ENCODE measurements at regions not wholly inside any gene's neighbourhood (a gene's known extent, or its start where the extent isn't known, plus 50 kb on each side); places are given as distances from the start of the nearest gene placed in this dataset.

GRCh38 chr4:31020363-31020762 is 300.2 kb downstream of the PCDH7 start:
- Histone ChIP-seq H2BK120ac (replicated peaks; ENCODE audit: low read depth, low read length) (no peak overlapping the region), H3K27me3 (replicated peaks in 1 of 4; ENCODE audit: control insufficient read depth in 3 of 4, extremely low read depth in 1 of 4, insufficient read depth in 3 of 4, low read length in 3 of 4) (no peaks in the 10 kb centered on the region), H3K4me1 (replicated peaks in 1 of 4; ENCODE audit: control insufficient read depth in 3 of 4, insufficient read depth in 4 of 4, low read length in 3 of 4) (no peaks in the 10 kb centered on the region), H3K23me2 (ENCODE audit: low read depth, low read length) (peaks cover 2% of the 10 kb centered on the region; the same call in 1 of the 2 replicates), H3K23ac (ENCODE audit: insufficient read length) (no peak overlapping the region), H3K4me2 (ENCODE audit: insufficient read depth in 1 of 2, low read depth in 2 of 2, low read length in 2 of 2) (no peak overlapping the region), H2BK12ac (ENCODE audit: low read depth, low read length) (no peak overlapping the region), H3K56ac (replicated peaks; ENCODE audit: insufficient read length, low read depth, low read length) (no peak overlapping the region), H3K9ac (replicated peaks in 1 of 4; ENCODE audit: extremely low read depth in 1 of 4, low read depth in 3 of 4, low read length in 3 of 4) (no peak overlapping the region), H4K20me1 (replicated peaks in 1 of 2; ENCODE audit: control insufficient read depth in 1 of 2, insufficient read depth in 2 of 2, low read length in 2 of 2) (peaks cover 0 to 2% of the 10 kb centered on the region in 2 experiments), H3K79me1 (ENCODE audit: low read depth, low read length) (no peaks in the 10 kb centered on the region), H3K4me3 (ENCODE audit: extremely low read depth in 1 of 4, insufficient read depth in 2 of 4, low read depth in 3 of 4, low read length in 4 of 4) (no peak overlapping the region), H2AFZ (ENCODE audit: low read length) (no peak overlapping the region), H2BK15ac (ENCODE audit: low read length) (no peak overlapping the region), H3K9me3 (ENCODE audit: insufficient read depth in 2 of 2, low read depth in 1 of 2, low read length in 1 of 2) (no peaks in the 10 kb centered on the region), H3K18ac (ENCODE audit: extremely low read depth, low read length) (no peak overlapping the region), H4K5ac (ENCODE audit: insufficient read length, low read depth, low read length) (no peak overlapping the region), H3K79me2 (ENCODE audit: control insufficient read depth in 1 of 2, insufficient read depth in 2 of 2, low read length in 2 of 2) (no peaks in the 10 kb centered on the region), H3K4ac (replicated peaks; ENCODE audit: insufficient read length, low read depth, low read length) (no peak overlapping the region), H4K91ac (replicated peaks; ENCODE audit: insufficient read length, low read length) (no peak overlapping the region), H2BK20ac (ENCODE audit: low read length) (no peak overlapping the region), H2BK5ac (ENCODE audit: low read depth, low read length) (no peak overlapping the region), H3K14ac (ENCODE audit: insufficient read length) (no peak overlapping the region), H3K36me3 (ENCODE audit: control insufficient read depth in 2 of 4, insufficient read depth in 4 of 4, low read length in 3 of 4) (no peaks in the 10 kb centered on the region), H4K8ac (ENCODE audit: extremely low read depth, insufficient read depth, low read length) (no peak overlapping the region), H3K27ac (ENCODE audit: low read depth, low read length) (no peak overlapping the region), H2AK5ac (ENCODE audit: low read depth, low read length) (no peak overlapping the region)
- ChIA-PET CTCF (ENCODE audit: partially characterized antibody) (no interaction called here), POLR2A (ENCODE audit: partially characterized antibody) (no interaction called here)
- DNase-seq (ENCODE audit: low read depth in 1 of 2, low spot score in 2 of 2) (no peak), FAIRE-seq (no peak)
- no peak for TF ChIP-seq ATF2 (IDR thresholded peaks at IDR 0.05; ENCODE audit: low read length)
- no peak for TF ChIP-seq CTBP2 (IDR thresholded peaks at IDR 0.05; ENCODE audit: borderline replicate concordance, insufficient read depth, insufficient read length, low read length)
- no peak for TF ChIP-seq GTF2F1 (IDR thresholded peaks at IDR 0.05; ENCODE audit: borderline replicate concordance, low read depth, low read length)
- no peak for TF ChIP-seq SIX5 (IDR thresholded peaks at IDR 0.05; ENCODE audit: low read depth, low read length)
- TF ChIP-seq RAD21 (IDR thresholded peaks at IDR 0.05 in 1 of 2, conservative IDR thresholded peaks at IDR 0.05 in 1 of 2; ENCODE audit: low read depth in 2 of 2, low read length in 2 of 2): no peak
- no peak for TF ChIP-seq EZH2 (IDR thresholded peaks at IDR 0.05; ENCODE audit: low read depth, low read length, severe bottlenecking)
- no peak for TF ChIP-seq SP2 (IDR thresholded peaks at IDR 0.05; ENCODE audit: low read length)
- TF ChIP-seq CHD1 (IDR thresholded peaks at IDR 0.05; ENCODE audit: low read depth, low read length): no peak
- TF ChIP-seq EGR1 (IDR thresholded peaks at IDR 0.05; ENCODE audit: borderline replicate concordance, low read depth, low read length): no peak
- no peak for TF ChIP-seq KDM1A (IDR thresholded peaks at IDR 0.05; ENCODE audit: borderline replicate concordance, low read length)
- TF ChIP-seq KDM5A (IDR thresholded peaks at IDR 0.05; ENCODE audit: low read length): no peak
- TF ChIP-seq TAF7 (optimal IDR thresholded peaks at IDR 0.05; ENCODE audit: borderline replicate concordance, low read depth, low read length): no peak
- no peak for TF ChIP-seq ASH2L (IDR thresholded peaks at IDR 0.05; ENCODE audit: low read length)
- WGBS, 2 experiments (ENCODE audit: extremely low coverage in 1 of 2, insufficient coverage in 1 of 2, insufficient read length in 1 of 2, insufficient replicate concordance in 2 of 2, low coverage in 1 of 2, low lambda C conversion rate in 2 of 2, missing lambda C conversion rate in 1 of 2): 93% methylated on average over 8 of the region's 8 CpGs; no CpG with 5 or more reads in 1 of the 2 experiments
